ENCODE measurements at regions not wholly inside any gene's neighbourhood (a gene's known extent, or its start where the extent isn't known, plus 50 kb on each side); places are given as distances from the start of the nearest gene placed in this dataset.
"Not testable (repeated sequence)": the region's sequence is repeated elsewhere in the genome, so short reads cannot be mapped to it uniquely, and the experiment has no call there.

GRCh38 chr21:35599164-35599563, 461.2 kb downstream of the SETD4 start:
- WGBS, 2 donors = 75 to 76% methylated on average over 8 of the region's 8 CpGs
- Histone ChIP-seq H3K36me3 (no peaks in the 10 kb centered on the region), H3K27ac (no peak overlapping the region), H3K9me3 (no peaks in the 10 kb centered on the region), H3K27me3 (no peaks in the 10 kb centered on the region), H3K4me1 (no peaks in the 10 kb centered on the region), H3K4me3 (no peak overlapping the region)
- no peak for TF ChIP-seq POLR2A (IDR thresholded peaks at IDR 0.05)
- no peak for TF ChIP-seq EP300 (IDR thresholded peaks at IDR 0.05)
- no peak for DNase-seq (ENCODE audit: low spot score in 2 of 2)

GRCh38 chr21:35597750-35598339, 462.5 kb downstream of the SETD4 start:
- Histone ChIP-seq H3K4me1 (no peaks in the 10 kb centered on the region), H3K36me3 (no peaks in the 10 kb centered on the region), H3K9me3 (no peaks in the 10 kb centered on the region), H3K4me3 (no peak overlapping the region), H3K27me3 (no peaks in the 10 kb centered on the region), H3K27ac (no peak overlapping the region)
- no peak for TF ChIP-seq EP300 (IDR thresholded peaks at IDR 0.05)
- TF ChIP-seq POLR2A (IDR thresholded peaks at IDR 0.05) = no peak
- TF ChIP-seq CTCF (IDR thresholded peaks at IDR 0.05) = no peak
- WGBS, 2 donors = 89 to 97% methylated on average over 7 of the region's 7 CpGs
- no peak for DNase-seq (ENCODE audit: low spot score in 2 of 2)

- no peak for TF ChIP-seq CTCF (IDR thresholded peaks at IDR 0.05)
- TF ChIP-seq POLR2A (IDR thresholded peaks at IDR 0.05) = no peak
- TF ChIP-seq EP300 (IDR thresholded peaks at IDR 0.05) = no peak
Measured at GRCh38 chr21:35594905-35595304, 465.4 kb downstream of the SETD4 start.

GRCh38 chr21:35593000-35593502, 467.3 kb downstream of the SETD4 start:
- no peak for DNase-seq (ENCODE audit: low spot score in 2 of 2)
- Histone ChIP-seq H3K27ac (no peak overlapping the region), H3K27me3 (no peaks in the 10 kb centered on the region), H3K4me1 (no peaks in the 10 kb centered on the region), H3K36me3 (no peaks in the 10 kb centered on the region), H3K9me3 (no peaks in the 10 kb centered on the region), H3K4me3 (no peak overlapping the region)
- 45 to 49% methylated on average over 5 of the region's 5 CpGs for WGBS, 2 donors
- TF ChIP-seq EP300 (IDR thresholded peaks at IDR 0.05) (no peak), POLR2A (IDR thresholded peaks at IDR 0.05) (no peak), CTCF (IDR thresholded peaks at IDR 0.05) (no peak)

More at GRCh38 chr21:35594905-35595304, 465.4 kb downstream of the SETD4 start:
- H3K4me1 ChIP-seq = no peaks in the 10 kb centered on the region
- no peak for DNase-seq (ENCODE audit: low spot score in 2 of 2)
- H3K4me3 ChIP-seq = no peak overlapping the region
- no peaks in the 10 kb centered on the region for H3K36me3 ChIP-seq
- no peaks in the 10 kb centered on the region for H3K9me3 ChIP-seq
- H3K27ac ChIP-seq = no peak overlapping the region
- 92 to 94% methylated on average over 5 of the region's 5 CpGs for WGBS, 2 donors
- H3K27me3 ChIP-seq = no peaks in the 10 kb centered on the region

- not testable (repeated sequence) for H3K4me1 ChIP-seq; DNase-seq (ENCODE audit: low spot score in 2 of 2); H3K36me3 ChIP-seq; H3K9me3 ChIP-seq; H3K4me3 ChIP-seq; H3K27ac ChIP-seq; H3K27me3 ChIP-seq
- 91 to 94% methylated on average over 3 of the region's 3 CpGs for WGBS, 2 donors
Measured at GRCh38 chr21:35590284-35590683, 470.0 kb downstream of the SETD4 start.

GRCh38 chr21:35587841-35588380, 472.4 kb downstream of the SETD4 start:
- H3K4me1 ChIP-seq = no peaks in the 10 kb centered on the region
- TF ChIP-seq POLR2A (IDR thresholded peaks at IDR 0.05) (no peak), EP300 (IDR thresholded peaks at IDR 0.05) (no peak), CTCF (IDR thresholded peaks at IDR 0.05) (no peak)
- WGBS, 2 donors = 94 to 96% methylated on average over 8 of the region's 8 CpGs
- no peak overlapping the region for H3K27ac ChIP-seq
- H3K27me3 ChIP-seq = no peaks in the 10 kb centered on the region
- H3K9me3 ChIP-seq = no peaks in the 10 kb centered on the region
- DNase-seq (ENCODE audit: low spot score in 2 of 2) = no peak
- no peak overlapping the region for H3K4me3 ChIP-seq
- H3K36me3 ChIP-seq = no peaks in the 10 kb centered on the region

All from tibial nerve (tissue), 4 donors.